HL-60/S4 treated with phorbol 12-myristate 13-acetate at 8.2 ng/mL for 4 days and 3 days (cell line): ENCODE measurements at regions not wholly inside any gene's neighbourhood (a gene's known extent, or its start where the extent isn't known, plus 50 kb on each side); places are given as distances from the start of the nearest gene placed in this dataset.

ENCODE experiments used
- in situ Hi-C: fragments of 300-500 bp; cut with MboI; formaldehyde crosslinking; loops from 2 replicates; pipeline ENCODE4 v1.15.0; 2022; ENCODE audit warnings: low sequenced_read_pairs

DNA sequence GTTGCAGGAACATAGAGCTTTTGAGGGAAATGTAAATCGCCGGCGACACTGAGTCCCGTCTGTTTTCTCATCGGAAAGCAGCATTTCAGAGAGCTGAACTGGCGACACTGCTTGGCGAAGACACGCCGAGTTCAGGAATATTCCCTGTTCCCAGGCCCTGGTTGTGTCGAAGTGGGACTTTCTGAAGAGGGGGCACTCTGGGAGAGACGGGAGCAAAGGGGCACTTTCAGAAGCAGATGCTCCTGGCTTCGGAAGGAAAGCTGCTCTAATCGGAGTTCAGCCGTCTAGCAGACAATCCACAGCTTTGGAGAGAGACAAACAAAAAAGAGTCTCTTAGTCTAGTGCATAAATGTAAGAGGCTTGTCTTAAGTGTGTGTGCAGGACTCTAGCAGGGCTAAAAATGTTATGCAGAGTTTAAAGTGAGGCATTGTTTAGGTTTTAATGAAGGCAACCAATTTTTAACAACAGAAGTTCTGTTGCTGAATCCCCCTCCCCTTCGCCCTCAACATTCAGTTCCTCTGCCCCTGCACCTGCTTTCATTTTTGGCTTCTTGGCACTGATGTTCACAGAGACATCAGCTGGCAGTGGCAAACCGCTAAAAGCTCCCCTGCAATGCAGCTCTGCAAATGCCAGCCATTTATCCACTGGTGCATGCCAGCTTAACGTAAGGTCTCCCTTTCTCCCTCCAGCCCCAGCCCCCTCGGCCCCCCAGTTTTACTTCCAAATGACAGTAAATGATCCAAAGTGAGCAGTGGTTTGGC is 289.5 kb upstream of the MPDZ start:
- in situ Hi-C loops = no loop called here

DNA sequence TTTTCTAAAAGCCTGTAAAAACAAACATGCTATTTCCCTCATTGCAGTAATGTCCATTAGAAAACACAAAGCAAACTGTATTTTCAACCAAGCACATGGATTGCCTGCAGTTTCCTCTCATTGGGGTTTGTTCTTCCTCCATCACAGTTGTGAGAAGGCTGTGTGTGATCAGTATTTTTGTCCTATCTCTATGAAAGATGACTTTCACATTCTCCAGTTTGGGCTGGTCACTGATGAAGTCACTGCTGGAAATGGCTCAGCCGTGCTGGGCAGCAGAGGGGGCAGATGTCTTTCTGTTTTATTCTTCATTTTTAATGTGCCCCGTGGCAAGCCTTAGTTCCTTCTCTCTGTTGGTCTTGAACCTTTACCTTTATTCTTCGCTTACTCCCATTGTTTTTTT is 288.9 kb upstream of the MPDZ start:
- in situ Hi-C loops = no loop called here

DNA sequence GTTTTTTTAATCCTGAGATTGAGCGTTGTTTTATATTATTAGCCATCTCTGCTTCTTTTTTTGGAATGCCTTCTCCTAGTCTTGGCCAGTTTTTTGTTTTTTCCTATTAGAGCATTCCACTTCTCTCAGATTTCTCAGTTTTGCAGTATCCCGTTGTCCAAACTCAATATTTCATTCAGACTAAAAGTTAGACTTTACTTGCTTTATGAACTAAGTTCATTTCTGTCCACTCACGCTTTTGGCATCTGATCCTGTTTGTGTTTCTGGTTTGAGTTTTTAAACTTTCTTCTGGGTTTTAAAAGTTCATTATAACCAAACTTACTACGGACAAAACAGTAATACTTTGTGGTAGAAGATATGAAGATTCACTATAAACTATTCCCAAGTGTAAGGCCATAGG is 288.3 kb upstream of the MPDZ start:
- in situ Hi-C loops = no loop called here

DNA sequence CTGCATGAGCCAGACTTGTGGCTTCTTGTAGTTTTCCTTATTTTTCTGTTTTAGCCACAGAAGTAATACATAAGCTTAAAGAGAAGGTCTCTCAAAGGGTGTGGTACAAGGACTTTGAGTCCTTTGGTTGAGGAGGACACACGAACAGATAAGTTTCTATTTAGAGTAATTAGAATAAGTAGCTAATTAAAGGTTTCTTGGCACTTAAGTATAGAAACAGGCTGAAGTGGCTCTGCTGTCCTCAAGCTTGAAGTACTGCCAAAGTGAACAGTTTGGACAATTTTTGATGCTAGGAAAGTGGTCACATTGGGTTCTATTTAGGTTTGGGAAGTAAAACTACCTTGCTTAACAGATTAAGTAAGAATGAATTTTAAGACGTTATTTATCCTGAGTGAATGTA is 278.3 kb upstream of the MPDZ start:
- in situ Hi-C loops = no loop called here

DNA sequence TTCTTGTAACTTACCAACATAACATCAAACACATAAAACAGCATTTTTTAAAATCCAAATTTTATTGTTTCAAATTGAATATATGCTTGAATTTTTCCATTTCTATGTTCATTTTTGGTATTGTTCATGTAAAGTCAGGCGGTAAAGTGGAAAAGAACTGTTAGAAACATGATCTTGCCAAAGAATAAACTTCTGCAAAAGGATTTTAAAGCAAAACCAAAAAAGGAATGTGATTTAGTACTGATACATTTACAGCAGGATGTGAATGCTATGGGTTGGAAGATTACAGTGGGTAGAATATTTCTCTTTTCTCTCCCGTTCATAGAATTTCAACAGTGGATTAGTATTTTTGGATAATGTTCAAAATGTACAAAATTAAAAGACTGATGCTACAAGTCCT is 277.2 kb upstream of the MPDZ start:
- in situ Hi-C loops = no loop called here

DNA sequence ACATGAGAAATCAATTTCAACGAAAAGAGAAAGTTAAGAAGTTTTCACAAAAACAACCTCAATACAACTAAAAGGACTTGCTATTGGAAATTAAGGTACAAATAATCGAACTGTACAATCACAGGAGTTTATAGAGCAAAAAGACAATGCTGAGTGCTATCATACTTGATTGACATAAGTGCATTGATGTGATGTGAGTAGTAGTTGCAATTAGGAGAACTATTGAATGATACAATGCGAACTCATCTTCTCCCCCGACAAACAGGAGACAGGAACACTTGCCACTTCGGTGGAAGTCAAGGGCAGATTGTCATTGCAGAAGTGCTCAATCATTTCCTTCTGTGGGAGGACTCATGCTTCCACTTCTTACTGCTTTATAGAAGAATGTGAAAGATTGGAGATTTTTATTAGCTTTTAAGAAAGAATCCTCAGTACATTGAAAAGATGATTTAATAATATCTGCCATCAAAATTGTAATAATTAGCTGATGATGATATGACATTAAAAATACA is 276.6 kb upstream of the MPDZ start:
- in situ Hi-C loops = no loop called here

DNA sequence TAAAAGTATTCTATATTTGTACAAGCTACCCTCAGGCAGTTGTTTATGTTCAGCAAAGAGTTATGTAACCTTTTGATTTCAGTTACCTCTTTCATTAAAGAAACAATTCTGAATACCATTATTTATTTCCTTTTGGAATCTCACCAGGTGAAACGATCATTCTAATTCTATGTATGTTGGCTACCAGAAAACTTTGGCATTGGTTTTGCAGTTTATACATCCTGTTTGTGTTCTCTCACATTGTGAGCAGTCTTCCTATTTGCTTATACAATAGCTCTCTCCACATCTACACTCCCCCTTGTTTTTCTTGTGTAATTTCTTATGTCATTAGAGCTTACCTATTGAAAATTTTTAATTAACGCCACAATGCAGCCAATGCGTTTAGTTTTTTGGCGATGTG is 276.0 kb upstream of the MPDZ start:
- in situ Hi-C loops = no loop called here

DNA sequence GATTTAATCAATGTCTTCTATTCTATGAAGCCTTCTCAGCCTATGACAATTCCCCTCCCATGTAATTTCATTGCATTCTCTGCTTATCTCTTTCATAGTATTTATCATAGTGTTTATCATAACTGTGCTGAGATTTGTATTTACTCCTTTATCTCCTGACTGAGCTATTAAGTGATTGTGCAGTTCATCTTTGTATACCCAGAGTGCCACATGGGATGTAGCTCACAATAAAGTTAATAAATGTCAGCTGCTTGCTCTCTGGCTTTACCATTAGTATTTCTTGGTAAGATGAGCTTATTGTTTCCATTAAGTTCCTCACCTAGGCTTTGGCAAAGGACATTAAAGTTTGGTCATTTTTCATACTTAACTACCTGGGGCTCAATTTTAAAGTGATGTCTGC is 275.1 kb upstream of the MPDZ start:
- in situ Hi-C loops = no loop called here

DNA sequence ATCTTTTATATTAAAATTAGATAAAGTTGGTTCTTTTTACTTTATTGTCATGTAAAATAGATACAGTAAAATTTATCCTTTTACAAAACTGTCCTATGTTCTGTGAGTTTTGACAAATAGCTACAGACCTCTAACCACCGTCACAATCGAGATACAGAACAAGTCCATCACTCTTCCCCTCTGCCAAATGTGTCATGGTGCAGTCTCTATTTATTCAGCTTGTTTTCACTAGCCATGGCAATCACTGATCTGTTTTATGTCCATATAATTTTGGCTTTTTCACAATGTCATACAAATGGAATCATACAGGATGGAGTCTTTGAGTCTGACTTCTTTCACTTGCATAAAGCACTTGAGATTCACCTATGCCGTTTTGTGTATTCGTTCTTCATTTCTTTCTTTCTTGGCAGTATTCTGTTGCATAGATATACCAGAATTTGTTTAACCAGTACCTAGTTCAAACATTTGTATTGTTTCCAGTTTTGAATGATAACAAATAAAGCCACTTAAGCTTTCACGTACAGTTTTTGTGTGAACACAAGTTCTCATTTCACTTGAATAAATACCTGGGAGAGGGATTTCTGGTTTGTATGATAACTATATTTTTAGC is 273.2 kb upstream of the MPDZ start:
- in situ Hi-C loops = no loop called here

DNA sequence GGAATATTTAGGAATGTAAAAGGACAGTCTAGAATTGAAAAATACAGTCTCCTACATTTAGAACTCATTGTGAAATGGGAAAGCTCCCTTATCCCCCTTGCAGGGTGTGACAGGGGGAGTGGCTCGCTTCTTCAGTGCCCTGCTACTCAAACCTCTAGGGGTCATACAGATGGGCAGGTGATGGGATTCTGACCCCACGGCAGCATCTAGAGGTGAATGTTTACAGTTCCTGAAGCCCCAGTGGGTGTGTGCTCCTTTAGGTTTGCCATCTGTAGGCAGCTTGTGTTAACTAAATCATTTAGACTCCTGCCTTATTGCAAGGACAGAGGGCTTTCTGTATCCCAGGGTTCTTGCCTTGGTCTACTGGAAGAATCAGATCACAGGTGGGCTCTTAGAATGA is 271.0 kb upstream of the MPDZ start:
- in situ Hi-C loops = no loop called here

DNA sequence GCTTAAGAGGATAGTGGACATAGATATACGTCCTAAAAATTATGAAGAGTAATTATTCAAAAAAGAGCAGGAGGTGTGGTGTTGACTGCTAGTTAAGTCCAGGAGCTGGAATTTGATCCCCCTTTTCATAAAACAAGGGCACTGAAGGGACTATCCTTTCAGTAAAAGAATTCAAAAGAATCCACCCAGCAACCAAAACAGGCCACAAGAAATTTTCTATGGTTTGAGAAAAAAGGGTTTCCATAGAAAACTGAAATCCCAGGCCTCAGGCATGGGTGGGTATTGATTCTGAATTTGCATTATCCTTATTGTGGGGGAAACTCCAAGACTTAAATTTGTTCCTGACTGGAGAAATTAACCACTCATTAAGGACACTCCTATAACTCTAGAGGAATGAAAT is 269.0 kb upstream of the MPDZ start:
- in situ Hi-C loops = no loop called here

DNA sequence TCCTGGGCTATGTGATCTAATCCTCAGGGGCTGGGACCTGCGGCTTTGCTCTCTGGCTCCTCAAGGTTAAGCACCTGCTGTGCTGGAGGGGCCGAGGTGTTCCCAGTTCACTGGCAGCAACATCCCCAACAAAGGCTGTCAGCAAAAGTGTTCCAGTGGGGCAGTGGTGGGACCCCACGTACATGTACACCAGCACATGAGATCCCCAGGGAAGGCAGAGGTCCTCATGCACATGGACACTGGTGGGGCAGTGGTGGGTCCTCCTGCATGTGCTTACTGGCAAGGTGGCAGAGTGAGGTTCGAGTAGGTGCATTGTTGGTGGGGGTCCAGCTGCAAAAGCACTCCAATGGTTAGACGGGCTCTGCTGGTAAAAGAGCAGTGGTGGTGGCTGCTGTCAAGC is 255.6 kb upstream of the MPDZ start:
- in situ Hi-C loops = no loop called here

DNA sequence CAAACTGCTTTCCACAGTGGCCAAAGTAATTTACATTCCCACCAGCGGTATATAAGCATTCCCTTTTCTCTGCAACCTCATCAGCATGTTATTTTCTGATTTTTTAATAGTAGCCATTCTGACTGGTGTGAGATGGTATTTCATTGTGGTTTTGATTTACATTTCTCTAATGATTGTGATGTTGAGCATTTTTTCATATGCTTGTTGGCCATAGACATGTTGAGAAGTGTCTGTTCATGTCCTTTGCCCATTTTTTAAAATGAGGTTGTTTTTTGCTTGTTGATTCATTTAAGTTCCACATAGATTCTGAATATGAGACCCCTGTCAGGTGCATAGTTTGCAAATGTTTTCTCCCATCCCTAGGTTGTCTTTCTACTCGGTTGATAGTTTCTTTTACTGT is 254.5 kb upstream of the MPDZ start:
- in situ Hi-C loops = no loop called here

DNA sequence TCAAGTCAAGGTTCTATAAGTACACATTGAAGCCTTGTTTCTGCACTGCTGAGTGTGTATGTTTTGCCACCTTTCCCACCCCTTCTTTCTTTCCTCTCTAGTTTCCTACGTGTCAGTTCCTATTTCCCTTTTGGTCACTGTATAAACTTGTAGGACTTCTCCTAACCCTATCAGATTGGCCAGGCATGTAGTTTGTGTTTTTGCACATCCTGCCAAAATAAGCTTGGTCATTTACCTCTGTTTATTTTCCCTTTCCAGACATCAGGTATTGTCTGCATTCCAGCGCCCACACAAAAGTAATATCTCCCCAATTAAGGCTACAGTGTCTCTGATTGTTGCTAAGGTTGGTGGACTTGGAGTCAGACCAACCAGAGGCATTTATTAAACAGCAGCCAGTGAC is 252.9 kb upstream of the MPDZ start:
- in situ Hi-C loops = no loop called here

DNA sequence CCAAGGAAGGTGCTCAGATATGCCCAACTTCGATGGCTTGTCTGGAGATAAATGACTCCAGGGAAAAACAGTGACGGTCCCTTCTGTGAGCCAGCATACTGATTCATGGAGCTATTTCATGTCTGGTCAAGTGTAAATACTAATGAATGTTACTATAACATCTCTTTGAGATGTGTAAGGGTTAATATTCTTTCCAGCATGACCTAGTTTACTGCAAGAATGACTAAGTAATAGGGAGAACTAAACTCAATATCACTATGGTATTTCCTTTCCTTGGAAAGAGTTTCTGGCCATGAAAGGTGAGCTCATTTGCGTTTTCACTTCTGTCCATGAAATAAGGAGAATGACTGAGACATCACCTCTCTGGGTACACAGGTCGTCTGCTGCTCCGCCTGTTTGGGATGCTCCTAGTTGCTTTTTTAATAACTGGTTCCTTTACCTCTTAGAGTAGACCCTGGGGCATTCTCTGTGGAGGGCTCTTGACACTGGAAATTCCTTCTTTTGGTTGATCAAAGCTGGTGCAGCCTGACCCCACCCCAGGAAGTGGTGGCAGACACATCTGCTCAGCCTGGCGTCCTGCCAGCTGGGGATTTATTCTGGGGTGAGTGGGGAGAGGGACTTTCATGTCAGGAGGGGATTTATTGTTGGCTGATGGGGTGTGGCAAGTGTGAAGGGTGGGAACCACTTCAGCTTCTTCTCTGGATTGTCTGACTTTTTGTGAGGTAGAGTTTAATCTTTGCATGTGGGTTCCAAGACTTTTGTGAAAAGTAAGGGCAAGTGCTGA is 250.0 kb upstream of the MPDZ start:
- in situ Hi-C loops = no loop called here

DNA sequence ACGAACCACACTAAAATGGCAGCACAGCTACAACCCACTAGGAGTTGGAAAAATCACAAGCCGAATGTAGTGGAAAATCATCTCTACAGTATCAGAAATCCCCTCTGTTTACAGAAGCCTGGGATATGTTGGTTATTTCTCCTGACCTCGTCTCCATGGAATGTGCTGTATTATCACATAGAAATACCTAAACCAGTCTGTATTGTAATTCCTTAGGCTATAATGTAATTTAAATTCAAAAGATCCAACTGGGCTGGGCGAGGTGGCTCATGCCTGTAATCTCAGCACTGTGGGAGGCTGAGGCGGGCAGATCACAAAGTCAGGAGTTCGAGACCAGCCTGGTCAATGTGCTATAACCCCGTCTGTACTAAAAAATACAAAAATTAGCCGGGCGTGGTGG is 244.8 kb upstream of the MPDZ start:
- in situ Hi-C loops = no loop called here

DNA sequence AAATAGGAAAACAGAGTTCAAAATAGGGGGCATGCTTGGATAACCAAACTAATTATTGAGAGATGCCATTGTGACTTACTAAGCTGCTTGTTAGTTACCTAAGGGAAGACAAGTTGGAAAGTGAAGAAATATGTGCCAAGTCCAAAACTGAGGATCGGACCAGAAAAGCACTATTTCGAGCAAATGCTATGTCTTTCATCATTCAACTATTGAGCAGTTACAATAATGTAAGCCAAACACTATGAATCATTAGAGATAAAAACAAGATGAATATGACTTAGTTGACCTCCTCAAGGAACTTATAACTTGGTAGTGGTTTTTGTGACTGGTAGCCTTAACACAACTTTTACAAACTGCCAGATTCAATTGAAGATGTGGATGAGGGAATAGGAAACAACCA is 240.6 kb upstream of the MPDZ start:
- in situ Hi-C loops = no loop called here

DNA sequence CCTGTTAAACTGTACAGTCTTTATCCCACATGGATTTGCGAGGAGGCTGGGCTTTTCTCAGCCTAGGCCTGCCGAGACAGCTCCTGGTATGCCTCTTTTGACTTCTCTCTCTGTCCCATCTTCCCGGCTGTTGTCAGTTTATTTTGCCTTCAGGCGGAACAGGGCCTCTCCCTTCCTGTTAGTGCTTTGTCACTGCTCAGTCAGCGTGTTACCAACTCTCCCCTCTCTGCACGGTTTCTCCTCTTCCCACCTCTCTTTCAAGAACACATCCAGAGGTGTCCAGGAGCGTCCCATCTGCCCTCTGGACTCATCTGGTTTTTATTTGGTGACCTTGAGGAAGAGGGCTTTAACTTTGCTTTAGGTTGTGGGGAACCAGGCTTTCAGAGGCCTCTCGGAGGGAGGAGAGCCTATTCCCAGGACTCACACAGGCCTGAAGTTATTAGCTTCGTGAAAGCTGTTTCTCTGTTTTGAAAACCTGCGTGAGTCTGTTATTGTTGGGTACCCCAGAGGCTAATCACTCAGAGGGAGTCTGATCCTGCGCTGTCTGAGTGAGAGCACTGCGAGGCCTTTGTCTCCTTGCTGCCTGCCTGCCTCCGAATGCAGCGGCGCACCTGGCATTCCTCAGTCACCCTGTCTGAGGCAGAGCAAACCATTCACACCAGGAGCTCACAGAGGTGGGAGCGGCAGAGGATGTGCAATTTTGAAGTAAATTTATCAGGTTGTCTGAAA is 234.4 kb upstream of the MPDZ start:
- in situ Hi-C loops = no loop called here

DNA sequence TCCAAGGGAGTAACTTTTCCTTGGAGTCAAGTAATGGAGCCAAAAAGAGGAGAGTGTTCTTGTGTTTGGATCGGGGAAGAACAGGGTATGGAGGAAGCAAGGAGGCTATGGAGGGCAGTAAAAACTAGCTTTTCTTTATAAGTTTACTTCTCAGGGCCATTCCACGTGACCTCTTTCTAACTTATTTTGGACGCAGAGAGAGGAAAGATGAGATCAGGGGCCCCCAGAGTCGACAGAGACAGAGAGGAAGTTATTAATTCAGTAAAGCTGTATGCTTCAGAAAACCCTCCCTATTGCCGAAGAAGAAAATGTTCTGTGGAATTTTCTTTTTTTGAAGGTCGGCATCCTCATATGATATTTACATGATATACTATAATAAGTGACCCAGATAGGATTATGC is 233.8 kb upstream of the MPDZ start:
- in situ Hi-C loops = no loop called here

DNA sequence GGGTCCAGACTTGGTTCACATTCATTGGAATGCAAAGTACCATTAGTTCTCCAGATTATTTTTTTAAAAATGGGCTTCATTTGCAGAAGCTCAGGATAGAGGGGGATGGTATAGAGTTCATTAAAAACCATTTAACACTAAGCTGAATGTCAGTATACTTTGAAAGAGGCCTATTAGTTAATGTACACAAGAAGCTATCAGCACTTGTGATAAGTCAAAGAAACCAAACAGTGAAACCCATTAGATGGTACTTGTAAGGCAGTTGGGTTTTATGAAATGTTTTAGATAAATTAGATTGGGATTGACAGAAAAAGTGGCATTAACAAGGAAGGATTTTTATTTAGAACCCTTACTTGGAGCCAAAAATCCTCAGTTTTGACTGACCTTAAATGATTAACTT is 229.2 kb upstream of the MPDZ start:
- in situ Hi-C loops = no loop called here

DNA sequence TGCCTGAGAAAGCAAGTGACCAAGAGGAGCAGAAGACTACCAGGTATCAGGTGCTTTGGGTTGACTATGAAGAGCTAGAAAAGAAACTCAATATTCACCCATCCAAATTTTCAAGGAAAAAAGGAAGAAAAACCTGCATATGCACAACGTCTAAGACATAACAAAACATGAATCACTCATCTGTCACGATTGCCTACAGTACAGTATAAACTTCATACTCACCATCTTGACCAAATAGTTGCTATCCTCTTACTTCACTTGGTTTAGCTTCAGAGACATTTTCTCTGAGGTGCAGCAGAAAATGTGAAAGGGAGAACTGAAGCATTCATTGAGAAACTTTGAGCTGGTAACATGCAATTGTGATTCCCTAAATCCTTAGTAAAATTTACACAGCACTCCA is 228.6 kb upstream of the MPDZ start:
- in situ Hi-C loops = no loop called here
